HG02884 (cell line): ENCODE measurements at regions not wholly inside any gene's neighbourhood (a gene's known extent, or its start where the extent isn't known, plus 50 kb on each side); places are given as distances from the start of the nearest gene placed in this dataset.

Experiments used
- ATAC-seq: cut with Tn5 transposase; IDR thresholded peaks from one replicate; pipeline ENCODE4 v1.9.1; 2021; ENCODE audit warnings: mild to moderate bottlenecking, moderate library complexity; ENCODE audit not compliant: unreplicated experiment

GRCh38 chr15:95968856-95969255 is 361.6 kb upstream of the NR2F2 start:
- ATAC-seq = no peak

DNA sequence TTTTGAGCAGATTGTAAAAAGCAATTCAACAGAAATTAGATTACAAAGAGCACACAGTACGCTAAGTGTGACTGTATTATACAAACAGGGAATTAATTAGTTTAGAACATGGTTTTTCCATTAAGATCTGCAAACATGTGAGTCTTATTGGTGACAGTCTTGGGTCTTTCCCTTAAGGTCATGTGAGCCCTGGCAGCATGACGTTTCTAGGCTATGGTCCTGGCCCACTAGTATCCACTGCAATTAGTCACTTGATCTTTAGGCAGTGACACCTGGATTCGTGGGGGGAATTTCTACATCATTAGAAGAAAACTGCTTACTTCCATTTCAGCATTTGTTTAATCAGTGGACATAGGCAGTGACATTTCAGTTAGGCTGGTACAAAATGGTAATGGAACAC is 360.2 kb upstream of the NR2F2 start:
- ATAC-seq = no peak

DNA sequence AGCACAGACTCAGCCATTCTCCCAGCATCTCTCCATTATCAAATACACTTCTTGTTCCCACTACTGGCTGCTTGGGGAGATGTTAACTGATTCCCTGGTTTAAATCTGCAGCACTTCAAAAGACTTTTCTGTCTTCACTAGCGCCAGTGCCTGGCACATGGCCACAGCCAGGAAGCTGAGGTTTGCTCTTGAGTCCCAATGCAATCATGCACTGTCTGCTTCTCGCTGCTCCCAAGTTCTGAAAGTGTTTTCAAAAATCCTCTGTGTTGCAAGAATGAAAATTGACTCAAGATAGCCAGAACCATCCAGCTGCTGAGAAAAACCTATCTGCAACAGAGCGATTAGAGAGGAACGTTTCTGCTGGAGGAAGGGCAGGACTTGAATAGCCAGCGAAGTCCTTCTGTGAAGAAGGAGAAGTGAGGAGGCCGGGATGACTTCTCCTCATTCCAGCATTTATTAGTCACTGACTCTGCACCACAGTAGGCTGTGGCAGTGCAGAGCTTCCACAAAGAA is 358.4 kb upstream of the NR2F2 start:
- no peak for ATAC-seq

GRCh38 chr15:95972812-95973211 is 357.7 kb upstream of the NR2F2 start:
- ATAC-seq = no peak

GRCh38 chr15:95973566-95974256 is 356.8 kb upstream of the NR2F2 start:
- peak; percentile 71 for ATAC-seq

DNA sequence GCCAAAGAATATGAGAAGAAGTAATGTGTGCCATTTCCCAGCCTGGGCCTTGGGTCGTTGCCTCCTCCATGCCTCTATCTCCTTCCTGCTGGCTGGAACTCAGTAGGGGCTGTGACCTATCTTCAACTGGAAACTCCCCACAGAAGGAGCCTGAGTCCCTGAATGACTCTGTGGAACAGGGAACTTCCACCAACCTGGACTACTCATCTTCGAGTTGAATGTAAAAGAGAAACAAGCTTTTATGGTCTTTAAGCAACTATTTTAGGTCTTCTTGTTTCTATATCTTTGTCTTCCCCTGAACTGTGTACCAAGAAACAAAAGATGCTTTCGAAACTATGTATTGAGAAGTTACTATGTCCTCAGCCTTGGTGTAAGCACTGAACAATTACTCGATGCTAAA is 355.3 kb upstream of the NR2F2 start:
- peak; percentile 64 for ATAC-seq

DNA sequence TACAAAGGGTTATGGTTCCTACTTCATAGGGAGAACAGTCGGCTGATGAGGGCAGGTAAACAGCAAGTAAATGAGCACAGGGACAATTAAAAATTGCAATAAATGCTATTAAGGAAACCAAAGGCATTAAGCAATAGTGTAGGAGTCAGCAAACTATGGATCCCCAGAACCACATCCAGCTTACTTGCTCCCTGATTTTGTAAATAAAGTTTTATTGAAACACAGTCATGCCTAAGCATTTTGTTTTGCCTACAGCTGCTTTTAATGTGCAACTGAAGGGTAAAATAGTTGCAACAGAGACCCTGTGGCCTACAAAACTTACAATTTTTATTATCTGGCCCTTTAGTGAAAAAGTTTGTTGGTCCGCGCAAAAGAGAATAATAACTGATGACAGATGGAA is 351.2 kb upstream of the NR2F2 start:
- ATAC-seq = no peak

DNA sequence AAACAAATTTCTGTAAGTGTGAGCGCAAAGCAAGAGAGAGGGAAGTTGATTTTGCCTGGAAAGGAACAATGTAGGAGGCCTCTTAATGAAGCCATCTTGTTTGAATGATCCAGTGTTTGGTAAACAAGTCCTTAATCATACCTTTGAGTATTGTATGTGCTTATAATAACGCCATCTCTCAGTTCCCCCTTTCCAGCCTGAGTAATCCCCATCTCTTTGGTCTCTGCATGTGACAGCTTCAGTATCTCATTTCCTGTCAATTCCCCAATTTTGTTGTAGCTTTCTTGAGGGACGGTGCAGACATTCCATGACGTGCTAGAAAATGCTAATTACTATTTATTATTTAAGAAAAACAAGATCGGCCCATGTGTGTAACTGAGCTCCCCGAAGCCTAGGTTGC is 349.3 kb upstream of the NR2F2 start:
- ATAC-seq = no peak

DNA sequence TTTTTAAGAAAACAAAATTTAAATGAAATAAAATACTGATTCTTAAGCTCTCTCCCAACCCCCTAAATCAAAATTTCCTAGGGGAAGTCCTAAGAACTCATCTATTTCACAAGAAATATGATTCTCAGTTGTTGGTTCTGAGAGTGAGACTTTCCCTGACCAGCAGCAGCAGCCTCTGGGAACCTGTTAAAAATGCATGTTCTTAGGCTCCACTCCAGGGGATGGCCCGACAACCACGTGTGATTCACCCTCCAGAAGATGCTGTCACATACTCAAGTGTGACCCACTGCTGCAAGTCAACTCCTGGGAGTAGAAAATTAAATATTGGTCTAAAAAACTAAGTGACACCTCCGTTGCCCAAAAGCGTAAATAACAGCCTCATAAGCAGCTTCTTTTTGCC is 343.2 kb upstream of the NR2F2 start:
- ATAC-seq = no peak

DNA sequence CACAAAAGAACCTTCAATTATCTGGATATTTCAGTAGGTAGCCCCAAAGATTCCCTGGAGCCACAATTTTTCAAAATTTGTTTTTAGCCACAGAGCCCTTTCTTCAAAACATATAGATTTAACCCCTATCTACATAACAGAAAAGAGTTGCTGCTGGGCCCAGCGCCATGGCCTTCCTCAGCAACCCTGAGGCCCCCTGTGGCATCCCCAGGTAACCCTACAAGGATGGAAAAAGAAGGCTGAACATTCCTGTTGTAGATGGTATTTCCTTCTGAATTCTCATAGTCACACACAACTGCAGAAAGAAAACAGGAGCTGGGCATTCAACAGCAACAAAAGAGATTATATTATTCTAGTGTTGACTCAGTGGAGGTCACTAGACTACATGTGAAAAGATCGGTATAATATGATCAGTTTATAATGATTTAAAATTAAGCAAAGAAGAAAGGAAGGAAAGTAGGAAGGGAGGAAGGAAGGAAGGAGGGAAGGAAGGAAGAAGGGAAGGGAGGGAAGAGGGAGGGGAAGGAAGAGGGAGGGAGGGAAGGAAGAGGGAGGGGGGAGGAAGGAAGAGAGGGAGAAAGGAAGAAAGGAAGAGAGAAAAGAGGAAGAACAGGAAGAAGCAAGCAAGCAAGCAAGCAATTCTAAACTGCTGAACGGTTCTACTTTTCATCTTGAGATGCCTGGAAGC is 342.5 kb upstream of the NR2F2 start:
- no peak for ATAC-seq

- no peak for ATAC-seq
Observed at GRCh38 chr15:95988574-95988887, 342.0 kb upstream of the NR2F2 start.

DNA sequence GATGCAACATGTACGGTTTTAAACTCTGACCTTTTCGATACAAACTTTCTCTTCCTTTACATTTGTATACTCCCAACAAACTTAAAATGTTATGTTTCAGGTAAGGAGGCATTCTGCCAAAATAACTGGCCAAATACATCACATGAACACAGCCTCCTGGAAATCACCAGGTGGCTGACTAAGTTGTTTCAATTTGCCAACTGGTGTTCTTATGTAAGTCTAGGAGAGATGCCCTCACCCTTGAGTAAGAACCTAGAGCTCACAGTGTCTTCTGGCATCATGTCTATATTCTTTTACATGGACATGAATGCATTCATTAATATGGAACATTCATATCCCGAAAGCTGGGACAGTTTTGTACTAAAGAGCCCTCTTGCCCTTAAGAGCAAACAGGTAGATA is 341.1 kb upstream of the NR2F2 start:
- ATAC-seq = no peak

DNA sequence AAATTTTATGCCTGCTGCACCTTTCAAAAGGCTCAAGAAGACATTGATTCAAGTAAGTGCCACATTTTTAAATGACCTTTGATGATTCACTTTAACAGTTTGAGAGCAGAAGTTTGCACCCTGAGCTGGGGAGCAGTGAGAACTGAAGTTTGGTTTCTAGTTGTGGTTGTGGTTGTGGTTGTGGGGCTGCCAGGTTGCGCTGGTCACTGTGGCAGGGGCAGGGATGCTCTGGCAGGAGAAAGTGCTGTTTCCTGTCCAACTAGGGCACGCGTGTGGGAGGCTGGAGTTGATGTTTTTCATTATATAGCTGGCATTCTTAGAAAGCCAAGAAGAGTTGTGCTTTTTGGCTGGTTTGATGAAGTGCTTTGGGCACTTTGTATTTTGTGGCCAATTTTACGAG is 339.7 kb upstream of the NR2F2 start:
- no peak for ATAC-seq

DNA sequence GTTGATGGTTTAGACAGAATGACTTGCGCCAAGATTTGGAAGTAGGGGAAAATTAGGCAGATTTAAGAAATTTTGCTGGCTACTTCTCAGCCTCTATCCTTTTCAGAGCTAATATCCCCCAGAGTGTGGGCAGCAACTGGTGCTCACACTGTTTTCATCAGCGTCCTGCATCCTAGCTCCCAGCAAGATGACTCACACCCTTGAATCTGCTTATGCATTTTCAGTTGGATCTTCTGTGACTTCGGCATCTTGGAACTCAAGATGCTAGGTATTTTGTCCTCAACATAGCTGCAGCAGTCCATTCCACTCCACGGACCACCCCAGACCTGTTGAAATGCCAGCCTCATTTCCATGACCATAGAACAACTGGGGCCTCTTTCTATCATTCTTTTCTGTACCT is 336.1 kb upstream of the NR2F2 start:
- ATAC-seq = no peak

DNA sequence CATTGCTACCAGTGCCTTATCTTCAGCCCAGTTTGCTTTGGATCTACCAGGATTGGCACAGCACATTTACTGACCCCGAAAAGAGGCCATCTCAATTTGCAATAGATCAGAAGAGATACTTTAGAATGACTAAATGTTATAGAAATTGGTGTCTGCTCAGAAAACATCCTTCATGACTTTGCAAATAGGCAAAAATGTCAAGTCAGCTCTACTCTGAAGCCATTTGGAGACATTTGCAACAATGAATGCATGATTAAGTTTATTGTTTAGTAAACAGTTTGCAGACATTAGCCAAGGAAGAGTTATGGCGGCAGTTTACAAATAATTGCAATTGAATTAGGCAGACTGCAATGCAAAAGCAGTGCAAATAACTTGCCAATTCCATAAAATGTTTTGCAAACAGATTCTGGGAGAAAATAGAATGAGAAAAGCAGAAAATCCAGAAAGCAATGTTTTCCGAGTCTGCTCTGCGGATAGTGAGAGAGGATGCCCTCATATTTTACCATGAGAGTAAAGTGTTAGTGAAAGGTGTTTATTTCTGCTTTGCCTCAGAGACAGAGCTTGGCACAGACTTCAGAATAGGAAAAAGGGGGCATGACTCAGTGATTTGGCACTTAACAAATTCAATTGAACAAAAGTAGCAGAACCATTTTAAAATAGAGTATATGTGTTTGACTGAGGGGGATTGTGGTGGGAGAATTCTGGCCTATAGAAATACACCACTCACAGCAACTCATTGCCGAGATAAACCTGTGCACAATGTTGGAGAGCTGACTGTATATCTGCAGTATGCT is 334.9 kb upstream of the NR2F2 start:
- no peak for ATAC-seq

DNA sequence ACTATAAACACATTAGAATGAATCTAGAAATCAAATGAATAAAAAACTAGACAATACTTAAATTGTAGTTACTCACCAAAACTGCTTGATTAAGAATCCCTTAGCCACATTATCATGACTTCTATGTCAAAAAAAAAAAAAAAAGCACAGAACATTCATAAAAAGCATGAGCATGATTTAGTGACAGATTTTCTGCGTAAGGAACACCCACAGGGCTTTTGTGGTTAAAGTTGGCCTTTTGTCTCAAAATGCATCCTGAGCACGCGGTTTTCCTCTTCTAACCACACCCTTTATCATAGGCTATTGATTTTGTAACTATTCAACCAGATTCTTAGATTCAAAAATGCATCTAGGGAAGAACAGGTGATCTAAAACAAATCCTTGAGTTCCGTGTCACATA is 334.0 kb upstream of the NR2F2 start:
- no peak for ATAC-seq

DNA sequence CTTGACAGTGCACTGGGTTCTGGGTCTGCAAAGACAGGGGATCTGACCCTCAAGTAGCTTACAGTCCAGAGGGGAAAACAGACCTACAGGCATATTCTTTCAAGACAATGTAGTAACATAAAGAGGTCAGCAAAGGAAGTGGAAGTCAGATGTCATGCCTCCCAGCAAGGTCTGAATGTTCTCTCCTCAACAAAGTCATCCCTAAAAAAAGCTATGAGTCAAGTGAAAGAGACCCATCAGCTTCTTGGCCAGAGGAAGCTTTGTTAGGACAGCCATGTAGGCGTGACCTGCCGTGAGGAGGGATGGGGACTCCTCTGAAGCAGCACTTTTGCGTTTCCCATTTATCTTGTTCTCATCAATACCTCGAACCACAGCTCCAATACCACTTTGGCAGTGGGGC is 331.6 kb upstream of the NR2F2 start:
- ATAC-seq = no peak

GRCh38 chr15:96002890-96003859 is 327.3 kb upstream of the NR2F2 start:
- ATAC-seq = no peak

GRCh38 chr15:96005906-96006305 is 324.6 kb upstream of the NR2F2 start:
- no peak for ATAC-seq

DNA sequence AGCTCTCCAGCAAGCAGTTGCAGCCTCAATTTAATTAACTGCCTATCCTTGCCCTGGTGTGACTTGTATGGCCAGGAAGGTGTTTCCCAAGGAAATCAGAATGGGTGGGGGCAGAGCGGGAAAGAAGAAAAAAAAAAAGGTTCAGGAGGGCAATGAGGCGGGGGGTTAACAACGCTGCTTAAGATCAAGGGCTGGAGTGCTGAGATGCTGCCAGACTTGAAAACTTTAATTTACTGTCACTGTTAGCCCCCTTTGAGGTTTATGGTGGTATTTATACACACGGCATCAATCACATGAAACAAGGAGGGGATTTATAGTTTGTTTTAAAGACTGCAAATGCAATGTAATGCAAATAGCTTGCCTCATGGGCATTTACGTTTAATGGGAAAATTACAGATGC is 319.4 kb upstream of the NR2F2 start:
- no peak for ATAC-seq

GRCh38 chr15:96014939-96015338 is 315.6 kb upstream of the NR2F2 start:
- ATAC-seq = no peak
